Ectodermal cell (in vitro differentiated cells): ENCODE measurements at regions not wholly inside any gene's neighbourhood (a gene's known extent, or its start where the extent isn't known, plus 50 kb on each side); places are given as distances from the start of the nearest gene placed in this dataset.

Experiments
- H3K27ac ChIP-seq: 2 replicates; pipeline ENCODE4 v1.7.0; 2013; ENCODE audit warnings: mild to moderate bottlenecking, low read depth, low read length; ENCODE audit not compliant: insufficient read depth, poor library complexity, severe bottlenecking
- H3K27me3 ChIP-seq: 2 replicates; pipeline ENCODE4 v1.7.0; 2013; ENCODE audit warnings: mild to moderate bottlenecking, low read length; ENCODE audit not compliant: insufficient read depth, control insufficient read depth, poor library complexity, severe bottlenecking
- H3K36me3 ChIP-seq: one replicate; pipeline ENCODE4 v1.7.0; 2013; ENCODE audit warnings: low read length; ENCODE audit not compliant: control insufficient read depth, insufficient read depth
- H3K4me1 ChIP-seq: one replicate; pipeline ENCODE4 v1.7.0; 2013; ENCODE audit warnings: low read length; ENCODE audit not compliant: control insufficient read depth, insufficient read depth
- H3K4me3 ChIP-seq: 2 replicates; pipeline ENCODE4 v1.7.0; 2013; ENCODE audit warnings: low read depth, low read length, control low read depth; ENCODE audit not compliant: insufficient read depth
- H3K9me3 ChIP-seq: 2 replicates; pipeline ENCODE4 v1.7.0; 2013; ENCODE audit warnings: mild to moderate bottlenecking, low read length, moderate library complexity; ENCODE audit not compliant: control insufficient read depth
- WGBS, 2 experiments: methylation state at CpG; one replicate each; pipeline ENCODE4 v1.1.7; 2013; ENCODE audit warnings: missing lambda C conversion rate in 2 of 2; 5-methylcytosine and 5-hydroxymethylcytosine counted together

GRCh38 chr5:31023105-31023504 lies 170.4 kb upstream of the CDH6 start:
- H3K4me3 ChIP-seq: no peak overlapping the region
- no peaks in the 10 kb centered on the region for H3K27me3 ChIP-seq
- WGBS, 2 experiments: 96 to 100% methylated on average over 3 of the region's 3 CpGs
- no peaks in the 10 kb centered on the region for H3K36me3 ChIP-seq
- no peak overlapping the region for H3K27ac ChIP-seq
- no peaks in the 10 kb centered on the region for H3K9me3 ChIP-seq
- no peaks in the 10 kb centered on the region for H3K4me1 ChIP-seq

DNA sequence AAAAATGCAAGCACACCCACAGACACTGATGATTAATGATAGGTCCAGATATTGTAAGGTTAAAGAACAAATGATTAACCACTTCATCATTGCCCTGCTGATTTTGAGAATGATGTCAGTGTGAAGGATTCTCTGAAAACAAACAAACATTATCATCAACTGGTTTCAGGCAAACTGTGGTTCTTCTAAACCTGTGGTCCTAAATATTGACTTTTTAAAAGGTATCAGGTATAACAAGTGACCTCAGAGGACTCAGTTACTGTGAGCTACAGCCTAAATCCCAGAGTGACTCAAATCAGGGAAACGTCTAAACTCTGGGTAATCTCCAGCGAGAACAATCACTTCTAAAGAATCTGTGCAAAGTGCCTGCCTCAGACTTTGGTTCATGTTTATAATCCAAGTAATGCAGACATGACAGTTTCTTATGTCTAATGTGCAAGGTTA lies 172.3 kb upstream of the CDH6 start:
- no peak overlapping the region for H3K4me3 ChIP-seq
- no peaks in the 10 kb centered on the region for H3K4me1 ChIP-seq
- no peaks in the 10 kb centered on the region for H3K9me3 ChIP-seq
- H3K36me3 ChIP-seq: no peaks in the 10 kb centered on the region
- 72 to 88% methylated on average over 2 of the region's 2 CpGs for WGBS, 2 experiments
- H3K27me3 ChIP-seq: no peaks in the 10 kb centered on the region
- H3K27ac ChIP-seq: no peak overlapping the region

DNA sequence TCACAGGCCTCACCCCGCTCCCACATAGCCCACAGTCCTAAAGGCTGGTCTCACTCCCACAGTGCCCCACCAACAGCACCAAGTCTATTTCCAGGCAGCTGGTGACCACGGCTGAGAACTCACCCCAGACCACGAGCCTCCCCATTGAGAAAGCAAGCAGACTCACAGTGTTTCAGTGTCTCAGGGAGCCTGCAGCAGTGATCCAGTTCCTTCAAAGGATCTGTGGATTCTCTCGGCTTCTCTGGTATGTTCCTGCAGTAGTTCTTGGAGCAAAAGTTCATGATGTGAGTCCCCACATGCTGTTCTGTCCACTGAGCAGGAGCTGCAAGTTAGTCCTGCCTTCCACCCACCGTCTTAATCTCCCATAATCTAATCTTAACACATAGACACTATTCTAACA lies 185.3 kb upstream of the CDH6 start:
- H3K4me1 ChIP-seq: no peaks in the 10 kb centered on the region
- no peaks in the 10 kb centered on the region for H3K27me3 ChIP-seq
- WGBS, 2 experiments: 93 to 94% methylated on average over 5 of the region's 5 CpGs
- no peak overlapping the region for H3K27ac ChIP-seq
- H3K9me3 ChIP-seq: no peaks in the 10 kb centered on the region
- no peak overlapping the region for H3K4me3 ChIP-seq
- no peaks in the 10 kb centered on the region for H3K36me3 ChIP-seq

- WGBS, 2 experiments: 96 to 98% methylated on average over 4 of the region's 4 CpGs
- no peaks in the 10 kb centered on the region for H3K9me3 ChIP-seq
- no peak overlapping the region for H3K27ac ChIP-seq
- no peak overlapping the region for H3K4me3 ChIP-seq
- no peaks in the 10 kb centered on the region for H3K27me3 ChIP-seq
- no peaks in the 10 kb centered on the region for H3K4me1 ChIP-seq
- H3K36me3 ChIP-seq: no peaks in the 10 kb centered on the region
These were observed 185.8 kb upstream of the CDH6 start for GRCh38 chr5:31007672-31008071.

DNA sequence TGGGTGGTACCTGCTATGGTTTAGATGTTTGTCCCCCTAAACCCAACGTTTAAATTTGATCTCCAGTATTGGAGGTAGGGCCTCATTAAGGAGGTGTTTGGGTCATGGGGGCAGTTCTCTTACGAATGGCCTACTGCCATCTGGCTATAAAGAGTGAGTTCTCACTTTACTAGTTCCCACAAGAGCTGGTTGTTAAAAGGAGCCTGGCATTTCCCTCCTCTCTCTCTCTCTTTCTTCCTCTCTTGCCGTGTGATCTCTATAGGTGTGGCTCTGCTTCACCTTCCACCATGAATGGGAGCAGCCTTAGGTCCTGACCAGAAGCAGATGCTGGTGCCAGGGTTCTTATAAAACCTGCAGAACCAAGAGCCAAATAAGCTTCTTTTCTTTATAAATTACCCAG lies 193.2 kb upstream of the CDH6 start:
- Histone ChIP-seq H3K9me3 (no peaks in the 10 kb centered on the region), H3K4me1 (peaks cover 4% of the 10 kb centered on the region), H3K4me3 (no peak overlapping the region), H3K27ac (no peak overlapping the region), H3K36me3 (no peaks in the 10 kb centered on the region), H3K27me3 (no peaks in the 10 kb centered on the region)
- WGBS, 2 experiments: 89 to 91% methylated on average over 3 of the region's 3 CpGs

- Histone ChIP-seq H3K9me3 (no peaks in the 10 kb centered on the region), H3K27ac (no peak overlapping the region)
- 92 to 100% methylated on average over 1 of the region's 1 CpG for WGBS, 2 experiments
These were observed 195.8 kb upstream of the CDH6 start for GRCh38 chr5:30997681-30998080.

GRCh38 chr5:30994902-30995301 lies 198.6 kb upstream of the CDH6 start:
- Histone ChIP-seq H3K4me3 (no peak overlapping the region), H3K36me3 (no peaks in the 10 kb centered on the region), H3K9me3 (no peaks in the 10 kb centered on the region), H3K27ac (no peak overlapping the region), H3K27me3 (no peaks in the 10 kb centered on the region), H3K4me1 (peaks cover 18% of the 10 kb centered on the region)
- 77 to 85% methylated on average over 3 of the region's 3 CpGs for WGBS, 2 experiments

More at GRCh38 chr5:30997681-30998080, 195.8 kb upstream of the CDH6 start:
- Histone ChIP-seq H3K27me3 (no peaks in the 10 kb centered on the region), H3K4me1 (peaks cover 18% of the 10 kb centered on the region), H3K36me3 (no peaks in the 10 kb centered on the region), H3K4me3 (no peak overlapping the region)

DNA sequence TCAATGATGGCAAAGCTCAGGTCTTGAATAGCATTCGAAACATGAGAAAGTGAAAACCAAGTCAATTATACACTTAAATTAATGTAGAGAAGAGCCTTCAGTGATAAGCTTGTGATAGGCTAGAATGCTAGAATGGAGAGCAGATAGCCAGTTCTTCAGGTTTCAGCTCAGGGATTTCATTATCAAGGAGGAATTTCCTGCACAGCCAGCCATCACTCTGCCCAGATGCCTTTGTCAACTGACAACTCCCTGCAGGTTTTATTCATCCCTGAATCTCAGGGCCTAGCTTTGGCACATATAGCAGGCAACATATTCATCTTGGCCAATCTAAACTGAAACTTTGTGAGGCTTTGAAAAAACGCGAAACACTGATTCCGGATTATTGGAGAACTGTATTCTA lies 199.3 kb upstream of the CDH6 start:
- Histone ChIP-seq H3K9me3 (no peaks in the 10 kb centered on the region), H3K27me3 (no peaks in the 10 kb centered on the region), H3K36me3 (no peaks in the 10 kb centered on the region), H3K4me1 (peaks cover 18% of the 10 kb centered on the region), H3K4me3 (no peak overlapping the region), H3K27ac (no peak overlapping the region)
- WGBS, 2 experiments: 92 to 94% methylated on average over 4 of the region's 4 CpGs

GRCh38 chr5:30991462-30991861 lies 202.0 kb upstream of the CDH6 start:
- Histone ChIP-seq H3K4me1 (peaks cover 18% of the 10 kb centered on the region), H3K9me3 (no peaks in the 10 kb centered on the region), H3K4me3 (no peak overlapping the region), H3K27ac (no peak overlapping the region), H3K27me3 (no peaks in the 10 kb centered on the region), H3K36me3 (no peaks in the 10 kb centered on the region)
- 89 to 96% methylated on average over 5 of the region's 5 CpGs for WGBS, 2 experiments

DNA sequence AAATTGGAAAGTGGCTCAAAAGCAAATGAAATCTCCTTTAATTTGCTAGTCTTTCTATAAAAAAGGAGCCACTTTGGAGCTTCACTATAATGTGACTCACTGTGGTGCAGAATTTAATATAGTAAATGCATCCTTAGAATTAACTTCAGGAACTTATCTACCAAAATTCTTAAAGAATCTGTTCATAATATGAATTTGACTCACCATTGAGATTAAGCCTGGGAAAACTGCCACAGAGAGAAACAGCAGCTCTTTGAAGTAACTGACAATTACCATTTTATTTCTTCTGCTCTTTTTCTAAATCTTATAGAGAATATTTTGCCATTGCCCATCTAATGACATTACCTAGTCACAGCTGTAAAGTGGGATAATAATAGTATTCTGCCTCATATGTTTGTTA lies 211.9 kb upstream of the CDH6 start:
- no peak overlapping the region for H3K27ac ChIP-seq
- no peaks in the 10 kb centered on the region for H3K4me1 ChIP-seq
- H3K9me3 ChIP-seq: no peaks in the 10 kb centered on the region
- no peaks in the 10 kb centered on the region for H3K36me3 ChIP-seq
- no peak overlapping the region for H3K4me3 ChIP-seq
- H3K27me3 ChIP-seq: no peaks in the 10 kb centered on the region

- Histone ChIP-seq H3K4me1 (no peaks in the 10 kb centered on the region), H3K9me3 (no peaks in the 10 kb centered on the region), H3K36me3 (no peaks in the 10 kb centered on the region), H3K27ac (no peak overlapping the region), H3K4me3 (no peak overlapping the region), H3K27me3 (no peaks in the 10 kb centered on the region)
- 95 to 97% methylated on average over 1 of the region's 1 CpG for WGBS, 2 experiments
These were observed 224.5 kb upstream of the CDH6 start for GRCh38 chr5:30968971-30969370.
